GM10248 (cell line): ENCODE measurements at regions not wholly inside any gene's neighbourhood (a gene's known extent, or its start where the extent isn't known, plus 50 kb on each side); places are given as distances from the start of the nearest gene placed in this dataset.

Experiments used
- CTCF ChIA-PET: fragments of 300-600 bp; sonication (Branson Sonifier 250); formaldehyde crosslinking; extraction: SDS; loops from one replicate; lab custom pipeline; 2021; ENCODE audit warnings: antibody characterized with exemption; lab: Yijun Ruan, JAX
- POLR2A ChIA-PET: fragments of 350-650 bp; sonication (Branson Sonifier 250); formaldehyde crosslinking; extraction: SDS; loops from one replicate; lab custom pipeline; 2020; ENCODE audit warnings: antibody characterized with exemption; lab: Yijun Ruan, JAX
- DNase-seq: peaks from one replicate; pipeline ENCODE4 v3.0.0; 2012; ENCODE audit errors: extremely low spot score
- CTCF ChIP-seq: IDR thresholded peaks from 2 replicates; pipeline ENCODE4 v1.5.1; 2012; ENCODE audit warnings: mild to moderate bottlenecking, low read depth; ENCODE audit errors: extremely low read depth, missing control alignments, control extremely low read depth

DNA sequence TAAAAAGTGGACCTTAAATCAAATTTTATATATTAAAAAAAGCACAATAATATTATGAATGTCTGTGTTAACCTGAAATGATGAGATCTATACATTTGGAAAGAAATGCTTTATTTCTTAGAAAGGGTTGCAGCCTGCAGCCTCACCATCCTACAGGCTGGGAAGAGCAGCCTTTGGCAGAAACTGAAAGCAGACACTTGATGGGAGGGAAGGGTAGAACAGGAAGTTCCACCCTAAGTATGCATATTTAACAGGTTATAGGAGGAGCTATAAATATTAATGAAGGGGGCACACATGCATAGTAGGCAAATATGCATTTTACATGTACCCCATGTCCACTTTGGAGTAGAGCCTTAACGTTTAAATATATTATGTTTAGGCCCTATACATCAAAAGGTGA is 498.0 kb downstream of the FLRT2 start:
- no peak for DNase-seq
- ChIA-PET CTCF (interaction anchor here (2.2 kb wide), 1 partner anchor 10 kb away, joined by 5 read pairs; no protein-coding TSS in a partner anchor), POLR2A (no interaction called here)
- TF ChIP-seq CTCF: no peak

GRCh38 chr14:86027144-86027543 is 497.2 kb downstream of the FLRT2 start:
- CTCF ChIA-PET: no interaction called here
- TF ChIP-seq CTCF: no peak
- DNase-seq: no peak
- POLR2A ChIA-PET: no interaction called here

- ChIA-PET POLR2A (no interaction called here), CTCF (interaction anchor here (1.3 kb wide), 1 partner anchor 16 kb away, joined by 3 read pairs; no protein-coding TSS in a partner anchor)
- TF ChIP-seq CTCF: no peak
- no peak for DNase-seq
These were observed 492.2 kb downstream of the FLRT2 start for GRCh38 chr14:86022031-86022629.

DNA sequence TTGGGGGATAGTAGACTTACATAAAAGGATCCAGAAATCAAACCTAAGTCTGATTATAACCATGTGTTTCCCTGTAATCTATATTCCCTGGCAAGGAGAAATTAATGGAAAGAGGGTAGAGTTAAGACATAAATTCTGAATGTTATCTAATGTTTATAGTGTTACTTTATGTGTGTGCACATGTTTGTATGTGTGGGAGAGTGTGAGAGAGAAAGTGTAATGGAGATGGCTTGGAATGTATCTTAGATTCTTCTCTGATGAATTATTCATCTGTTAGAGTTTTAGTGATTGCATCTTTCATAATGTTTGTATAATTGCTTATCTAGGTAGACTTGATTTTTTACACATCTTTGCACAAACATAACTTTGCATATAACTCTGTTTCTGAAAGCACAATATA is 490.9 kb downstream of the FLRT2 start:
- no peak for TF ChIP-seq CTCF
- ChIA-PET CTCF (no interaction called here), POLR2A (no interaction called here)
- no peak for DNase-seq

DNA sequence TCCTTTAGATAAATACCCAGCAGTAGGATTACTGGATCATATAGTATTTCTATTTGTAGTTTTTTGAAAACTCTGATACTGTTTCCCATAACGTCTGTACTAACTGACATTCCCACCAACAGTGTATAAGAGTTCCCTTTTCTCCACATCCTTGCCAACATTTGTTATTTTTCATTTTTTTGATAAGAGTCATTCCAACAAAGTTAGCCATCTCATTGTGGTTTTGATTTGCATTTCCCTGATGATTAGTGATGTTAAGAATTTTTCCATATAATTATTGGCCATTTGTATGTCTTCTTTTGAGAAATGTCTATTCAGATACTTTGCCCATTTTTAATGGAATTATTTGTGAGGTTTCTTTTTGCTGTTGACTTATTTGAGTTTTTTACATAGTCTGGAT is 486.0 kb downstream of the FLRT2 start:
- no peak for TF ChIP-seq CTCF
- DNase-seq: no peak
- ChIA-PET POLR2A (no interaction called here), CTCF (interaction anchor here (1.3 kb wide), 1 partner anchor 10 kb away, joined by 3 read pairs; no protein-coding TSS in a partner anchor)

DNA sequence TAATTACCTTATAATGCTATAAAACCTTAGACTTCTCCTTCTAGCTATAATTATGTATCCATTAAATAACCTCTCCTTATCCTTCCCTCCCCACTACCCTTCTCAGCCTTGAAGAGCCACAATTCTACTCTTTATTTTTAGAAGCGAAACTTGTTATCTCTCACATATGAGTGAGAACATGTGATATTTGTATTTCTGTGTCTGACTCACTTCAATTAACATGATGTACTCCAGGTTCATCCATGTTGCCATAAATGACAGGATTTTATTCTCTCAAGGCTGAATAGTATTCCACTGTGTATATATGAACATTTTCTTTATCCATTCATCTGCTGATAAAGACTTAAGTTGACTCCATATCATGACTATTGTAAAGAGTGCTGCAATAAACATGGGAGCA is 485.6 kb downstream of the FLRT2 start:
- POLR2A ChIA-PET: no interaction called here
- CTCF ChIA-PET: interaction anchor here (1.3 kb wide), 1 partner anchor 10 kb away, joined by 3 read pairs; no protein-coding TSS in a partner anchor
- no peak for DNase-seq
- TF ChIP-seq CTCF: no peak

DNA sequence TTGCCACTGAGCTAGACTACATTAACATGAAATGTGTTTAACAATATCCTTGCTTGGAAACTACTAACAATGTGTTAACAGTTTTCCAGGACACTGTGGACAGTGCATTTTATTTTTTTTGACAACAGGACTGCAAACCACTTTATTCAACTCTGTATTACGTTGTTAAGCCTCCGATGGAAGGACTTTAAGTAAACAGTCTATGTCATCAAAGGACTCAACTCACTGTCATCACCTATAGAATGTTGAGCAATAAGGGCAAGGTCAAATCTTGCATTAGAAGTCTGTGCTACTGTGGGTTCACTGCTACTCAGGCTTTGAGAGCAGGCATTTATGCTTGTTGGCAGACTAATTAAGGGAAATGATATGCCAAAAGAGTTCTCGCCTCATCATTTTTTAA is 483.7 kb downstream of the FLRT2 start:
- ChIA-PET POLR2A (no interaction called here), CTCF (interaction anchor here (1.5 kb wide), 1 partner anchor 25 kb away, joined by 3 read pairs; no protein-coding TSS in a partner anchor)
- no peak for DNase-seq
- no peak for TF ChIP-seq CTCF
